ENCODE measurements at regions not wholly inside any gene's neighbourhood (a gene's known extent, or its start where the extent isn't known, plus 50 kb on each side); places are given as distances from the start of the nearest gene placed in this dataset.

DNA sequence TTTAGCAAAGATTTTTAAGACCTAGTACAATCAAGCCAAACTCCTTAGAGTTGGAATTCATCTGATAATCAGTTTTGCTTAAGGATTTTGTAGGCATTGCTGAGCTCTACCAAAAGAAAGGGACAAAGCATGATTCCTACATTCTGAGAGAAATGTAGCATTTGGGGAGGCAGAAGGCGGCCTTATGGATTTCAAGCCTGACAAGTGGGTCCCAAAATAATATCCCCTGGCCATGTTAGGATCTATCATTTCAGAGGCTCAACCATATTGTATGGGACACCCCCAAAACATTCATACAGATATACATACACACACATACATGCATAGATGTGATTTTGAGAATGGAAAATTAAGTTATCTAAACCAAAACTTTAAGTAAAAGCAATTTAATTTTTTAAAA, 257.8 kb upstream of the VLDLR start:
- TF ChIP-seq, protein P1, sequence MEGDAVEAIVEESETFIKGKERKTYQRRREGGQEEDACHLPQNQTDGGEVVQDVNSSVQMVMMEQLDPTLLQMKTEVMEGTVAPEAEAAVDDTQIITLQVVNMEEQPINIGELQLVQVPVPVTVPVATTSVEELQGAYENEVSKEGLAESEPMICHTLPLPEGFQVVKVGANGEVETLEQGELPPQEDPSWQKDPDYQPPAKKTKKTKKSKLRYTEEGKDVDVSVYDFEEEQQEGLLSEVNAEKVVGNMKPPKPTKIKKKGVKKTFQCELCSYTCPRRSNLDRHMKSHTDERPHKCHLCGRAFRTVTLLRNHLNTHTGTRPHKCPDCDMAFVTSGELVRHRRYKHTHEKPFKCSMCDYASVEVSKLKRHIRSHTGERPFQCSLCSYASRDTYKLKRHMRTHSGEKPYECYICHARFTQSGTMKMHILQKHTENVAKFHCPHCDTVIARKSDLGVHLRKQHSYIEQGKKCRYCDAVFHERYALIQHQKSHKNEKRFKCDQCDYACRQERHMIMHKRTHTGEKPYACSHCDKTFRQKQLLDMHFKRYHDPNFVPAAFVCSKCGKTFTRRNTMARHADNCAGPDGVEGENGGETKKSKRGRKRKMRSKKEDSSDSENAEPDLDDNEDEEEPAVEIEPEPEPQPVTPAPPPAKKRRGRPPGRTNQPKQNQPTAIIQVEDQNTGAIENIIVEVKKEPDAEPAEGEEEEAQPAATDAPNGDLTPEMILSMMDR (conservative IDR thresholded peaks at IDR 0.05 in 1 of 2, IDR thresholded peaks at IDR 0.05 in 1 of 2; ENCODE audit: low read depth in 1 of 2, low read length in 2 of 2): no peak
- no peak for TF ChIP-seq EZH2 (IDR thresholded peaks at IDR 0.05; ENCODE audit: low read length, missing control alignments)

Measured in fibroblast of lung (primary cell).